GM13976 (cell line): ENCODE measurements at regions not wholly inside any gene's neighbourhood (a gene's known extent, or its start where the extent isn't known, plus 50 kb on each side); places are given as distances from the start of the nearest gene placed in this dataset.

Experiments
- DNase-seq: peaks from one replicate; pipeline ENCODE4 v3.0.0; 2012; ENCODE audit warnings: low spot score
- in situ Hi-C: fragments of 300-500 bp; cut with MboI; formaldehyde crosslinking; loops from one replicate; pipeline ENCODE4 v1.12.0; 2022; ENCODE audit warnings: low sequenced_read_pairs, mixed read lengths, inconsistent platforms; ENCODE audit not compliant: unreplicated experiment
- TF ChIP-seq, protein P1 (sequence below): IDR thresholded peaks from 2 replicates; pipeline ENCODE4 v1.5.1; 2012; ENCODE audit warnings: borderline replicate concordance, mild to moderate bottlenecking; ENCODE audit not compliant: insufficient read depth; ENCODE audit errors: extremely low read depth, missing control alignments, control extremely low read depth

DNA sequence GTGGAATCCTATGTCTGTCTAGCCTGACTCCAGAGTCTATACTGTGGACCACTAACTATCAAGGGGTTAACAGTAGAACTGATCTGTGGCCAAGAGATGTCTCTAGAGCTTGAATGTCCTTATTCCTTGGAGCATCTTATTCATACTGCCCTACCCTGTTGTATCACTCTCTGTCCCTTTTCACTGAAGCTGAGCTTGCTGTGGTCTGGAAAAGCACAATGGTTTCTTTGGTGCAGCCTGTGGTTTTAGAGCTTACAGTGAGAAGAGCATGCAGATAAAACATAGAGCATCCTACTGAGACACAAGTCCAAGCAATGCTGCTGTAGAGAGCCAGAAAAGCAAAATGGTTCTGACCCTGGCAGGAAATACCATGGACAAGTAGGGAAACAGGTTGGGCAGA, 367.0 kb upstream of the ATP2B1 start:
- TF ChIP-seq, protein P1, sequence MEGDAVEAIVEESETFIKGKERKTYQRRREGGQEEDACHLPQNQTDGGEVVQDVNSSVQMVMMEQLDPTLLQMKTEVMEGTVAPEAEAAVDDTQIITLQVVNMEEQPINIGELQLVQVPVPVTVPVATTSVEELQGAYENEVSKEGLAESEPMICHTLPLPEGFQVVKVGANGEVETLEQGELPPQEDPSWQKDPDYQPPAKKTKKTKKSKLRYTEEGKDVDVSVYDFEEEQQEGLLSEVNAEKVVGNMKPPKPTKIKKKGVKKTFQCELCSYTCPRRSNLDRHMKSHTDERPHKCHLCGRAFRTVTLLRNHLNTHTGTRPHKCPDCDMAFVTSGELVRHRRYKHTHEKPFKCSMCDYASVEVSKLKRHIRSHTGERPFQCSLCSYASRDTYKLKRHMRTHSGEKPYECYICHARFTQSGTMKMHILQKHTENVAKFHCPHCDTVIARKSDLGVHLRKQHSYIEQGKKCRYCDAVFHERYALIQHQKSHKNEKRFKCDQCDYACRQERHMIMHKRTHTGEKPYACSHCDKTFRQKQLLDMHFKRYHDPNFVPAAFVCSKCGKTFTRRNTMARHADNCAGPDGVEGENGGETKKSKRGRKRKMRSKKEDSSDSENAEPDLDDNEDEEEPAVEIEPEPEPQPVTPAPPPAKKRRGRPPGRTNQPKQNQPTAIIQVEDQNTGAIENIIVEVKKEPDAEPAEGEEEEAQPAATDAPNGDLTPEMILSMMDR = no peak
- no peak for DNase-seq
- in situ Hi-C loops = no loop called here

DNA sequence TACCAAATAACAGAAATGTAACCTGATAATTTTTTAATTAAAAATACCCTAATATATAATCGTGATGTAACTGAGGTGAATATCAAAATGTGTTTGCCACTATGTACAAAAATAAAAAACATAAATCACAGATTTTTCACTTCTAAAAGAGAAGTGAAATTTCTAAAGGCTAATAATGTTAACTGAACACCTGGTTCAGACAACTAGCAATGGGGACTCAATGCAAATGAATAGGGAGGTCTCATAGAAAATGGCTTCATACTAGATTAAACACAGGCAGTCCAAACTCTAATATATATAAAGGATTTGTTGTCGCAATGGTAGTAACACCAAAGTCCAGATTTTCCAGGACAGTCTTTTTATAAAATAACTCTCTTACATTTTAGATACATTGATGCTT, 365.4 kb upstream of the ATP2B1 start:
- in situ Hi-C loops = no loop called here

DNA sequence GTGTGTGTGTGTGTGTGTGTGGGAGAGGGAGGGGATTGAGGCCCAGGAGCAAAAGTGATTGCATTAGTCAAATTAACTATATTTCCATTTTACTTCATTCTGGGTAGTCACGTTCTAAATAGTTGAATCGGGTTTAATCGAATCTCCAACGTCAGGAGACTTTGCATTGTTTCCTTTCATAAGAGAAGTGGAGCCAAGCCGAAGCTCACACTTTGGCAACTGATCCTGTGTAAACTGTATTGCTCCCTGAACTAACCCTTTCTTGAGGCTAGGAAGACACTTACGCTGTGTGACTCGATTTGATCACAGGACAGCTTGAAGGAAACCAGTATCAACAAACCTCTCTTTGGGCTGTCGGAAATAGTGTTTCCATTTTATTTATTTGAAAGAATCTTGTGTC, 363.4 kb upstream of the ATP2B1 start:
- in situ Hi-C loops = no loop called here
- no peak for DNase-seq
- TF ChIP-seq, protein P1 = no peak

More for the DNA sequence above, 365.4 kb upstream of the ATP2B1 start:
- DNase-seq = no peak
- TF ChIP-seq, protein P1 = no peak

- in situ Hi-C loops = no loop called here
- TF ChIP-seq, protein P1 = no peak
- no peak for DNase-seq
Measured at GRCh38 chr12:90069711-90070110, 361.1 kb upstream of the ATP2B1 start.

DNA sequence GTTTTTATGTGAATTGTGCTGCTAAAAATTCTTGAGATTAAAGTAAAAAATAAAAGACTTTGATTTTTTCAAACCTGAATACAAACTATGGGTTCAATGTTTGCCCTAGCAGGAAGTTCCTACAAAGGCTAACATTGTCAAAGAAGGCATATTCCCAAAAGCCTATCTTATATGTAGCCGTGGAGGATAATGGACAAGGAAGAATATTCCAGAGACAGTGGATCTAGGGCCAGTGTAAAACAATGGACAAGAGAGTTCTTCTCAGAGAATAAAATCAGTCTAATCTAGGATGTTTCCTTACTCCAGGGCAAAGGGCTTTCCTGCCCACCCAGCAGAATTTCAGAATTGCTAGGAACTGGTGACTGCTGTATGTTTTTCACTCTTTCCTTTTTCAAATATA, 359.2 kb upstream of the ATP2B1 start:
- no peak for DNase-seq
- TF ChIP-seq, protein P1 = no peak
- in situ Hi-C loops = no loop called here

DNA sequence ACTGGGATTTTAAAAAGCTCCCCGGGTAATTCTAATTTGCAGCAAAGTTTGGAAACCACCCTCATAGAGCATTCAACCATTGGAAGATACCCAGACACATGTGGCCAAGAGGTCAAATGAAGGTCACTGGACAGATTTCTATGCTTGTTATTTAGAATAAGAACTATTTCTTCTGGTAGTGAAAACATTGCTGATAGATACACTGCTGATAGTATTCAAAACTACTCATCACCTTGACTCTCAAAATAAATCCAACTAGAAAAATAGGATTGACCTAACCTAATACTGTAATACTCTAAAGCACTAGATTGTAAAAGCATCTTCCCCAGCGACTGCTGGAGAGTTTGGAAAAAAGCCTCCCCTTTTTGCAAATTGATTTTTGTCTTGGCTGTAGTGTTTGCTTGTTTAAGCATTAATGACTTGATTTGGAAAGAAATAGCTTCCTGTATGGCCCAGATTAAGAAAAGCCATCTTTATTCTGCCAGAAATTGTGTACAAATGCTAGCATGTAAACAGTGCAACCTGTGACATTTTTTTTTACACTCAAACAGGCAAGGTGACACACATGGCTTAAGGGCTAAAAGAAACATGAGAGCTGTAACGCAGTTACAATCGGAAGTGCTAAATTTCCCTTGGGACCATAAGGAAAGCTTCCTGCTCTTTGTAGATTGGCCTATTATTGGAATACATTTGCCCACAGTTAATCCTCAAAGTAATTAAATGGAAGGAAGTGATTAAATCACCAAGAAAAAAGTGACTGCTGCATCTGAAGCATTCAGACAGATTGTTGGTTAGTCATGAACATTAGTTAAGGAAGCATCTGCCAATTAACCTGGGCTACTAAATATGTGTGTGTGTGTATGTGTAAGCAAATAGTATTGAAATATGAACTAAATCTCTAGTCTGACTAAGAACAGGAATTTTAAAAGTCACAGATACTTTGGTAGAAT, 356.5 kb upstream of the ATP2B1 start:
- TF ChIP-seq, protein P1 = no peak
- in situ Hi-C loops = no loop called here
- no peak for DNase-seq
